ENCODE measurements at regions not wholly inside any gene's neighbourhood (a gene's known extent, or its start where the extent isn't known, plus 50 kb on each side); places are given as distances from the start of the nearest gene placed in this dataset.

DNA sequence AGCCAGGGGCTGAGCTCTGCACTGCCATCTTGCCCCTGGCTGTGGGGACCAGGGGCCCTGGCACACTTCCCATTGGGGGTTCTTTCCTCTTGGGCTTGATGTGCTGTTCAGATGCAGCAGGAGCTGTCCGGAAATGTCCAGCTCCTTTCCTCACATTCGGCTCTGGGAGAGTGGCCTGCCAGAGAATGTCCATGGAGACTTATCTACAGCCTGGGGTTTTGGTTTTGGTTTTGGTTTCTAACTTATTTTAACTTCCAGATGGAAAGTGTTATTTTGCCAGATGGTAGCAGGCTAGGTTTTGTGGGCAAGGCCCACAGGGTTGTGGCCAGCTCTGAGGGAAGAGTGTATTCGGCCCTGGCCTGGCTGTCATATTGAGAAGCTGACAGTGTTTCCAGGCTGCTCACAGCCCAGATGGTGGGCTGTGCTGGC, 177.3 kb downstream of the ANKRD30B start:
- no peaks in the 10 kb centered on the region for H3K79me2 ChIP-seq (ENCODE audit: insufficient read depth, low read depth)
- H3K4me2 ChIP-seq, result no peak overlapping the region; the same call in 1 of the 2 replicates
- H3K27ac ChIP-seq, result no peak overlapping the region
- H3K27me3 ChIP-seq (ENCODE audit: insufficient read depth, low read depth), result no peaks in the 10 kb centered on the region
- TF ChIP-seq, protein P1, sequence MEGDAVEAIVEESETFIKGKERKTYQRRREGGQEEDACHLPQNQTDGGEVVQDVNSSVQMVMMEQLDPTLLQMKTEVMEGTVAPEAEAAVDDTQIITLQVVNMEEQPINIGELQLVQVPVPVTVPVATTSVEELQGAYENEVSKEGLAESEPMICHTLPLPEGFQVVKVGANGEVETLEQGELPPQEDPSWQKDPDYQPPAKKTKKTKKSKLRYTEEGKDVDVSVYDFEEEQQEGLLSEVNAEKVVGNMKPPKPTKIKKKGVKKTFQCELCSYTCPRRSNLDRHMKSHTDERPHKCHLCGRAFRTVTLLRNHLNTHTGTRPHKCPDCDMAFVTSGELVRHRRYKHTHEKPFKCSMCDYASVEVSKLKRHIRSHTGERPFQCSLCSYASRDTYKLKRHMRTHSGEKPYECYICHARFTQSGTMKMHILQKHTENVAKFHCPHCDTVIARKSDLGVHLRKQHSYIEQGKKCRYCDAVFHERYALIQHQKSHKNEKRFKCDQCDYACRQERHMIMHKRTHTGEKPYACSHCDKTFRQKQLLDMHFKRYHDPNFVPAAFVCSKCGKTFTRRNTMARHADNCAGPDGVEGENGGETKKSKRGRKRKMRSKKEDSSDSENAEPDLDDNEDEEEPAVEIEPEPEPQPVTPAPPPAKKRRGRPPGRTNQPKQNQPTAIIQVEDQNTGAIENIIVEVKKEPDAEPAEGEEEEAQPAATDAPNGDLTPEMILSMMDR (conservative IDR thresholded peaks at IDR 0.05; ENCODE audit: low read depth, low read length), result no peak
- no peak overlapping the region for H3K9ac ChIP-seq
- H3K4me1 ChIP-seq (ENCODE audit: low read depth, poor library complexity, severe bottlenecking), result peaks cover 7% of the 10 kb centered on the region
- no peaks in the 10 kb centered on the region for H4K20me1 ChIP-seq (ENCODE audit: insufficient read depth)
- no peaks in the 10 kb centered on the region for H3K36me3 ChIP-seq (ENCODE audit: insufficient read depth)
- no peak overlapping the region for H3K4me3 ChIP-seq (IDR thresholded peaks at IDR 0.05; ENCODE audit: insufficient read depth, low read depth, low read length)
- no peak overlapping the region for H2AFZ ChIP-seq (ENCODE audit: low read depth)

DNA sequence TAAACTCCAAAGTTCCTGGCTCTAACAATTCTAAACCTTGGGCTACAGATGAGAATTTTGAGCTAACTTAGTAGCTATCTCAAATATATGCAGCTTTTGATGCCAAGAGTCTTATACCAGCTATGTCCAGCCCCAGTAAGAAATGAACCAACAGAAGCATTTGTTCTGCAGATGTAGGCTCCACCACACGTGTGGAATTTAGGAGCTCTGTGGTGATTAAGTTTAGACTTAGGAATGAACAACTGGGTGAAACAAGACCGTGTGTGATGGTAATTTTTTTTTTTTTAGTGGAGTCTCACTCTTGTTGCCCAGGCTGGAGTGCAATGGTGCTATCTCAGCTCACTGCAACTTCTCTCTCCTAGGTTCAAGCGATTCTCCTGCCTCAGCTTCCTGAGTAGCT, 179.7 kb downstream of the ANKRD30B start:
- Histone ChIP-seq H3K27me3 (ENCODE audit: insufficient read depth, low read depth) (no peaks in the 10 kb centered on the region), H2AFZ (ENCODE audit: low read depth) (no peak overlapping the region), H3K36me3 (ENCODE audit: insufficient read depth) (no peaks in the 10 kb centered on the region), H3K9ac (no peak overlapping the region), H3K4me1 (ENCODE audit: low read depth, poor library complexity, severe bottlenecking) (peaks cover 11% of the 10 kb centered on the region), H3K27ac (no peak overlapping the region), H3K4me3 (IDR thresholded peaks at IDR 0.05; ENCODE audit: insufficient read depth, low read depth, low read length) (no peak overlapping the region), H4K20me1 (ENCODE audit: insufficient read depth) (no peaks in the 10 kb centered on the region), H3K79me2 (ENCODE audit: insufficient read depth, low read depth) (no peaks in the 10 kb centered on the region), H3K4me2 (no peak overlapping the region)
- TF ChIP-seq, protein P1 (conservative IDR thresholded peaks at IDR 0.05; ENCODE audit: low read depth, low read length), result no peak

DNA sequence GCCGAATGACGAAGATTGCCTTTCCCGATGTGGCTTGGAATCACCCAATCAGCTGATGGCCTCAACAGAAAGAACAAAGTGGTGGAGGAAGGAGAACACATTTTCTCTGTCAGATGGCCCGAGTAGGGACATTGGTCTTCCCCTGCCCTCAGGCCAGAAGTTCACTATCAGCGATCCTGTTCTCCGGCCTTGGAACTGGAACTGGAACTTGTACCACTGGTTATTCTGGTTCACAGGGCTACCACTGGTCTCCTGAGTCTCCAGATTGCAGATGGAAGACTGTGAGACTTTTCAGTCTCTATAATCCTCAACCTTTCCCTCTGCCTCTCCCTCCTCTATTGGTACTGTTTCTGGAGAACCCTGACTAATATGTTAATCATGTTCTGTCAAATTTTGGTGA, 180.4 kb downstream of the ANKRD30B start:
- H4K20me1 ChIP-seq (ENCODE audit: insufficient read depth), result no peaks in the 10 kb centered on the region
- no peak overlapping the region for H3K27ac ChIP-seq
- H3K79me2 ChIP-seq (ENCODE audit: insufficient read depth, low read depth), result no peaks in the 10 kb centered on the region
- TF ChIP-seq, protein P1 (conservative IDR thresholded peaks at IDR 0.05; ENCODE audit: low read depth, low read length), result no peak
- H3K9ac ChIP-seq, result no peak overlapping the region
- H3K4me3 ChIP-seq (IDR thresholded peaks at IDR 0.05; ENCODE audit: insufficient read depth, low read depth, low read length), result no peak overlapping the region
- H2AFZ ChIP-seq (ENCODE audit: low read depth), result no peak overlapping the region
- no peaks in the 10 kb centered on the region for H3K27me3 ChIP-seq (ENCODE audit: insufficient read depth, low read depth)
- H3K36me3 ChIP-seq (ENCODE audit: insufficient read depth), result no peaks in the 10 kb centered on the region
- H3K4me2 ChIP-seq, result no peak overlapping the region
- peaks cover 15% of the 10 kb centered on the region for H3K4me1 ChIP-seq (ENCODE audit: low read depth, poor library complexity, severe bottlenecking)

DNA sequence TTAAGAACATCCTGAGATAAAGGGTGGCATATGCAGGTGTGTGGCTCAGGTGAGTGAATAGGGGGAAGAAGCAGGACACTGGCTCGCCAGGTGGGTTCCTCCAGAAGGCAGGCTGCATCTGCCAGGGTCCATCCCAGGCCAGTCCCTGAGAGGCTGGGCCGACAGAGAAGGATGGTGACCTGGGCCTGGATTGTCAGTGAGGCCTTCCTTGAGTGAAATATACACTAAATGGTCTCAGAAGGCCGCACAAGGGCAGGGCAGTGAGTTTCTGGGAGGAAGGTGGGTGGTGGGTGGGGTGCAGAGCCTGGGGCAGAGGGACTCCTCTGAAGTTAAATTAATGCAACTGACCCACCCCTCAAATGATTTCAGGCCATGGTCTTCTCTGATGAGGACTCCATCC, 182.1 kb downstream of the ANKRD30B start:
- TF ChIP-seq, protein P1 (conservative IDR thresholded peaks at IDR 0.05; ENCODE audit: low read depth, low read length), result no peak
- H3K4me2 ChIP-seq, result no peak overlapping the region
- H3K4me1 ChIP-seq (ENCODE audit: low read depth, poor library complexity, severe bottlenecking), result peaks cover 15% of the 10 kb centered on the region
- no peak overlapping the region for H2AFZ ChIP-seq (ENCODE audit: low read depth)
- no peak overlapping the region for H3K27ac ChIP-seq
- no peaks in the 10 kb centered on the region for H3K27me3 ChIP-seq (ENCODE audit: insufficient read depth, low read depth)
- no peaks in the 10 kb centered on the region for H4K20me1 ChIP-seq (ENCODE audit: insufficient read depth)
- no peaks in the 10 kb centered on the region for H3K36me3 ChIP-seq (ENCODE audit: insufficient read depth)
- H3K79me2 ChIP-seq (ENCODE audit: insufficient read depth, low read depth), result no peaks in the 10 kb centered on the region
- H3K9ac ChIP-seq, result no peak overlapping the region
- H3K4me3 ChIP-seq (IDR thresholded peaks at IDR 0.05; ENCODE audit: insufficient read depth, low read depth, low read length), result no peak overlapping the region

Measured in KMS-11 (cell line).